GM12865 (cell line): ENCODE measurements at regions not wholly inside any gene's neighbourhood (a gene's known extent, or its start where the extent isn't known, plus 50 kb on each side); places are given as distances from the start of the nearest gene placed in this dataset.

Experiments
- DNase-seq: peaks from one replicate; pipeline ENCODE4 v3.0.0; 2010; ENCODE audit warnings: low read depth
- H3K4me3 ChIP-seq: 2 replicates; pipeline ENCODE4 v1.5.1; 2011; ENCODE audit warnings: mild to moderate bottlenecking, low read depth, low read length, control low read depth
- TF ChIP-seq, protein P1 (sequence below): IDR thresholded peaks from 2 replicates; pipeline ENCODE4 v1.5.1; 2011; ENCODE audit warnings: low read length, control low read depth, low read depth, inconsistent platforms; ENCODE audit not compliant: insufficient read depth; ENCODE audit errors: missing control alignments

DNA sequence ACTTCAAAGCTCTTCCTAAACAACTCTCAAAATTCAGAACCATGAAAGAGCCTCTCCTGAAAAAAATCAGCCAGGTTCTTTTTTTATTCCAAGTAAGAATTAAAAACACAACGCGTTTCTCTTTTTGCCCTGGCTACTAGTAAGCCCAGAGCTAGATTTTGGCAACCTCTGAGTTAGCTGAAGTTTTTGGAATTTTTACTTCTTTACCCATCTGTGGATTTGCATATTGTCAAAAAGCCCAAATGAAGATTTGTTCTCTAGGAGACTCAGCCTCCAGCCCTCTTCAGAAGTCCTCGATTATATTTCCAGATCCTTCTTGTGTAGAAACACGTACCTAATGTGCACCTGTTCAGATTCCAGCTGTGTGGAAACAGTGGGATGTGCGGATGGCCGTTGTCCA is 517.9 kb downstream of the TBC1D22A start:
- no peak overlapping the region for H3K4me3 ChIP-seq
- TF ChIP-seq, protein P1, sequence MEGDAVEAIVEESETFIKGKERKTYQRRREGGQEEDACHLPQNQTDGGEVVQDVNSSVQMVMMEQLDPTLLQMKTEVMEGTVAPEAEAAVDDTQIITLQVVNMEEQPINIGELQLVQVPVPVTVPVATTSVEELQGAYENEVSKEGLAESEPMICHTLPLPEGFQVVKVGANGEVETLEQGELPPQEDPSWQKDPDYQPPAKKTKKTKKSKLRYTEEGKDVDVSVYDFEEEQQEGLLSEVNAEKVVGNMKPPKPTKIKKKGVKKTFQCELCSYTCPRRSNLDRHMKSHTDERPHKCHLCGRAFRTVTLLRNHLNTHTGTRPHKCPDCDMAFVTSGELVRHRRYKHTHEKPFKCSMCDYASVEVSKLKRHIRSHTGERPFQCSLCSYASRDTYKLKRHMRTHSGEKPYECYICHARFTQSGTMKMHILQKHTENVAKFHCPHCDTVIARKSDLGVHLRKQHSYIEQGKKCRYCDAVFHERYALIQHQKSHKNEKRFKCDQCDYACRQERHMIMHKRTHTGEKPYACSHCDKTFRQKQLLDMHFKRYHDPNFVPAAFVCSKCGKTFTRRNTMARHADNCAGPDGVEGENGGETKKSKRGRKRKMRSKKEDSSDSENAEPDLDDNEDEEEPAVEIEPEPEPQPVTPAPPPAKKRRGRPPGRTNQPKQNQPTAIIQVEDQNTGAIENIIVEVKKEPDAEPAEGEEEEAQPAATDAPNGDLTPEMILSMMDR, result no peak
- no peak for DNase-seq

DNA sequence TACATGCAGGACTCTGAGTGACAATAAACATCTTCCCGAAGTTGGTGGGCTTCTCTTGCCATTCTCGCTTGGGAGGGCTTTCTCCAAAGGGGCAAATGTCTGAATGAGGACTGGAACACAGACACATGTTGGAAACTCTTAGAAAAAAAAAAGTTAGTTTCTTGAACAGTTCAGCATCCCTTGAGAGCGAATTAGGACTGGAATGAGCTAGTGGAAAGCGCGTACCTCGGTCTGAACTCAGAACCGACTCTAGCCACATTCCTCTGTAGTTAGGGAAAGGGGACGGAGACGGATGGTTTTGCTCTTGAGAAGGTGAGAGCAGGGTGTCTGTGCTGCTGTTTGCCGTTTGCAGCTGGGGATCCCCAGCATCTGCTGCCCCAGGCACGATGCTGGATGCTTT is 517.3 kb downstream of the TBC1D22A start:
- TF ChIP-seq, protein P1, result no peak
- DNase-seq, result no peak

DNA sequence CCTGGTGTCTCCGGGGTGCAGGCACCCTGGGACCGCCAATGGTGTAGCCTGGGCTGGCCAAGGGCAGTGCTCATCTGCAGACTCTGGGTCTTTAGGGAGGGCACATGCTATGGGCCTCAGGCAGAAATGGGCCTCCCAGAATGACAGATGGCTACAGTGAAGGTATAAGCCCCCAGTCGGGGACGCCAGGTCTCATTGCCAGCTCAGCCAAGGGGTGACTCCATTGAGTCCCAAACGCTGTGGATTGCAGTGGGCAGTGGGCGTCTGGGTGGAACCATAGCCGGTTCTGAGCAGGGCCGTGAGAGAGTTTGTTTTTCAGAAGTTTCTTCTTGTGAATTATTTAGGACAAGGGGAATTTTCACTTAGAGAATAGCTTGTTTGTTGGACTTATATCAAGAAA is 516.9 kb downstream of the TBC1D22A start:
- no peak overlapping the region for H3K4me3 ChIP-seq
- DNase-seq, result no peak
- TF ChIP-seq, protein P1, result no peak

More for the DNA sequence above, 517.3 kb downstream of the TBC1D22A start:
- no peak overlapping the region for H3K4me3 ChIP-seq

DNA sequence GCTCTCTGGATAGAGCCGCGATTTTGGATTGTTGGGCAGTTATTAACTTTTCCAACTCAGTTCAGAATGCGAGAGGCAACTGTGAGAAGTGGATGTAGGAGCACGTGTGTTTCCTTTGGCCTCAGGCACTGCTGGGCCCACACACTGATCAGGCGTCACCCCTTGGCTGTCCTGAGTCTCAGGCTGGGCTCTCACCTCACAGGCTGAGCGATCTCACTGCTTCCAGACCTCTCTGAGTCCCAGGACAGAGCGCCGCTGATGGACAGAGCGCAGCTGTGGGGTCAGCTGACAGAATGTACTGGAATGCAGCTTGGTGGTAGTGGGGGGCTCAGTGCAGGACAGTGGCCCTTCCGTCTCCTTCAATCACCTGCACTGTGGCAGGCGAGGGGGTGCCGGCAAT is 516.2 kb downstream of the TBC1D22A start:
- H3K4me3 ChIP-seq, result no peak overlapping the region
- no peak for DNase-seq
- TF ChIP-seq, protein P1, result no peak

DNA sequence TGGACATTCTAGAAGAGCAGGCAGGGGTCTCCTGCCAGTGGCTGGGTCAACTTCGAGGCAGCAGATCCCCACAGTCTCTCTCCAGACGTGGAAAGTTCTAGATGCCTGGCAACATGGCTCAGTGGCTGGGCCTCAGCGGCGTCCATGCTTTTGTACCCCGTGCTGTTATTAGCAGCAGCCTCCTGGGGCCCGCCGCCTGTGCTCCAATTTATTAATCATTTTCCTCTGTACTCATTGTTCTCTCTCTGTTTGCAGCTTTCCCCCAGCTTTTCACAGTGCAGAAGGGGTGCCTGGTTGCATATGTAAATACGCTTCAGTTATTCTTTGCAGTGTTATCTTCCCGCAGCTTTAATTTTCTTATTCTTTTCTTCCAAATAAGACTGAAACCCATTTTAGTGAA is 515.1 kb downstream of the TBC1D22A start:
- DNase-seq, result no peak
- TF ChIP-seq, protein P1, result no peak
- no peak overlapping the region for H3K4me3 ChIP-seq

DNA sequence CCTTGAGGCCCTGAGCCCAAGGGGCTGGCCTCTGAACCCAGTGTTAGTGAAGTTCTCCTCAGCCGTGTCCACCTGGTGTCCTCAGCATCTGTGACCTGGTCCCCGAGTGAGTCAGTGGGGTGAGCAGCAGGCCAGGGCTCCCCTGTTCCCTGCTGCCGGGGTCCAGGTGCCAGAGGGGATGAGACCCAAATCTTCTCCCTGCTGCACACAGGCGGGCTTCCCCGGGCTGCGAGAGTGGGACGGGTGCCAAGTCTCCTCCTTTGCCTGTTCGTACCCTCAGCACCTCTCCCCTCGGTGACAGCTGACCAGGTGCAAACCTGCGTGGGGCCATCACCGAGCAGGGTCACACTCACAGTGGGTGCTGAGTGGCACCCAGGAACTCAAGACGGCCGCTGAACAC is 514.5 kb downstream of the TBC1D22A start:
- TF ChIP-seq, protein P1, result no peak
- H3K4me3 ChIP-seq, result no peak overlapping the region
- DNase-seq, result no peak

DNA sequence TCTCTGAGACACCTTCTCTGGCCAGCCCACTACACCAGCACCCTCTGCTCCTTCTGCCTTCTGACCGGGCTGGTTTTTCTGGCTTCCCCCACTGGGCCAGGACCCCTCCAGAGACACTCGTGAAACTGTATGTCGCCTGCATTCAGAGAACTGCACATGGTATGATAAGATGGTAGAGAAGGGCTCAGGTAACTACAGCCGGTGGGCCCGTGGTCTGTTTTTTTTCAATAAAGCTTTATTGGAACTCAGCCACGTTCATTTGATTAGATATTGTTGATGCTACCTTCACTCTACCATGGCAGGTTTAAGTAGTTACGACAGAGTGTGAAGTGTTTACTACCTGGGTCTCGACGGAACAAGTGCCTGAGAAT is 514.0 kb downstream of the TBC1D22A start:
- TF ChIP-seq, protein P1, result no peak
- DNase-seq, result no peak
- no peak overlapping the region for H3K4me3 ChIP-seq
